H1 (cell line): ENCODE measurements at regions not wholly inside any gene's neighbourhood (a gene's known extent, or its start where the extent isn't known, plus 50 kb on each side); places are given as distances from the start of the nearest gene placed in this dataset.

ENCODE experiments used
- CTCF ChIA-PET: fragments of 300-600 bp; sonication (Branson Sonifier 250); formaldehyde crosslinking; loops from one replicate; lab custom pipeline; 2021; ENCODE audit not compliant: partially characterized antibody; lab: Charles Lee
- POLR2A ChIA-PET: fragments of 300-600 bp; sonication (Branson Sonifier 250); formaldehyde crosslinking; loops from one replicate; lab custom pipeline; 2021; ENCODE audit warnings: inconsistent platforms; ENCODE audit not compliant: partially characterized antibody; lab: Charles Lee
- DNase-seq, 2 experiments: peaks; one replicate each; pipeline versions ENCODE4 v3.0.0 to v3.0.0-alpha.2; 2010 to 2022; ENCODE audit warnings: low spot score in 2 of 2, low read depth in 1 of 2, mixed read lengths in 1 of 2
- FAIRE-seq: peaks from 2 replicates; lab custom pipeline; 2011; peaks lifted over from hg19 to GRCh38; lab: Jason Lieb, UNC
- H2AFZ ChIP-seq: 2 replicates; pipeline ENCODE4 v1.8.1; 2012; ENCODE audit warnings: low read length, inconsistent platforms
- H2AK5ac ChIP-seq: 2 replicates; pipeline ENCODE4 v1.6.1; 2013; ENCODE audit warnings: low read depth, low read length
- H2BK120ac ChIP-seq: replicated peaks from 2 replicates; pipeline ENCODE3; 2013; ENCODE audit warnings: low read depth, low read length, inconsistent platforms
- H2BK12ac ChIP-seq: 2 replicates; pipeline ENCODE4 v1.6.1; 2013; ENCODE audit warnings: low read depth, low read length
- H2BK15ac ChIP-seq: 2 replicates; pipeline ENCODE4 v1.6.1; 2013; ENCODE audit warnings: low read length
- H2BK20ac ChIP-seq: 2 replicates; pipeline ENCODE4 v1.6.1; 2013; ENCODE audit warnings: low read length
- H2BK5ac ChIP-seq: 2 replicates; pipeline ENCODE4 v1.6.1; 2013; ENCODE audit warnings: low read depth, low read length
- H3K14ac ChIP-seq: 2 replicates; pipeline ENCODE4 v1.6.1; 2013; ENCODE audit warnings: inconsistent platforms; ENCODE audit not compliant: insufficient read length
- H3K18ac ChIP-seq: 2 replicates; pipeline ENCODE4 v1.6.1; 2013; ENCODE audit warnings: low read length; ENCODE audit errors: extremely low read depth
- H3K23ac ChIP-seq: 2 replicates; pipeline ENCODE4 v1.6.1; 2013; ENCODE audit warnings: inconsistent platforms; ENCODE audit not compliant: insufficient read length
- H3K23me2 ChIP-seq: 2 replicates; pipeline ENCODE4 v1.6.1; 2013; ENCODE audit warnings: low read depth, low read length
- H3K27ac ChIP-seq: 2 replicates; pipeline ENCODE4 v1.6.1; 2011; ENCODE audit warnings: low read depth, low read length, inconsistent platforms
- H3K27me3 ChIP-seq, 4 experiments: replicated peaks in 1 of 4; 1 replicate in 1 of 4; 2 replicates in 3 of 4; pipeline versions ENCODE4 v1.6.1 to v1.8.1; 2011 to 2013; ENCODE audit warnings: low read length in 3 of 4, mild to moderate bottlenecking in 3 of 4, inconsistent platforms in 2 of 4, mixed read lengths in 2 of 4, moderate library complexity in 1 of 4; ENCODE audit not compliant: control insufficient read depth in 3 of 4, insufficient read depth in 3 of 4; ENCODE audit errors: extremely low read depth in 1 of 4
- H3K36me3 ChIP-seq, 4 experiments: 2 replicates each; pipeline versions ENCODE4 v1.6.1 to v1.8.1; 2011 to 2013; ENCODE audit warnings: mild to moderate bottlenecking in 4 of 4, low read length in 3 of 4, moderate library complexity in 2 of 4, control low read depth in 1 of 4, inconsistent platforms in 1 of 4; ENCODE audit not compliant: insufficient read depth in 4 of 4, control insufficient read depth in 2 of 4
- H3K4ac ChIP-seq: replicated peaks from 2 replicates; pipeline ENCODE3; 2013; ENCODE audit warnings: low read length, low read depth, mixed read lengths, inconsistent platforms; ENCODE audit not compliant: insufficient read length
- H3K4me1 ChIP-seq, 4 experiments: replicated peaks in 1 of 4; 1 replicate in 1 of 4; 2 replicates in 3 of 4; pipeline versions ENCODE4 v1.6.1 to v1.8.1; 2011 to 2013; ENCODE audit warnings: low read length in 3 of 4, inconsistent platforms in 2 of 4, mixed read lengths in 1 of 4; ENCODE audit not compliant: insufficient read depth in 4 of 4, control insufficient read depth in 3 of 4
- H3K4me2 ChIP-seq, 2 experiments: 2 replicates each; pipeline versions ENCODE4 v1.6.1 to v1.8.1; 2011 to 2013; ENCODE audit warnings: low read depth in 2 of 2, low read length in 2 of 2, control low read depth in 1 of 2, inconsistent platforms in 1 of 2, mild to moderate bottlenecking in 1 of 2; ENCODE audit not compliant: insufficient read depth in 1 of 2
- H3K4me3 ChIP-seq, 4 experiments: fragments of 200-600, 300-600 bp in 1 of 4; sonication (generic), shearing (Covaris generic), sonication (Bioruptor Twin) in 1 of 4; 2 replicates each; pipeline versions ENCODE4 v1.5.1 to v1.8.1; 2011 to 2016; ENCODE audit warnings: low read length in 4 of 4, low read depth in 3 of 4, control low read depth in 2 of 4, inconsistent platforms in 2 of 4, mild to moderate bottlenecking in 2 of 4, mixed read lengths in 1 of 4, moderate library complexity in 1 of 4; ENCODE audit not compliant: insufficient read depth in 2 of 4; ENCODE audit errors: extremely low read depth in 1 of 4
- H3K56ac ChIP-seq: replicated peaks from 2 replicates; pipeline ENCODE3; 2013; ENCODE audit warnings: low read depth, mild to moderate bottlenecking, mixed read lengths, low read length, inconsistent platforms; ENCODE audit not compliant: insufficient read length
- H3K79me1 ChIP-seq: 2 replicates; pipeline ENCODE4 v1.6.1; 2013; ENCODE audit warnings: low read depth, low read length, control low read depth
- H3K79me2 ChIP-seq, 2 experiments: 2 replicates each; pipeline versions ENCODE4 v1.6.1 to v1.8.1; 2012 to 2013; ENCODE audit warnings: low read length in 2 of 2, mild to moderate bottlenecking in 2 of 2, inconsistent platforms in 1 of 2; ENCODE audit not compliant: insufficient read depth in 2 of 2, control insufficient read depth in 1 of 2
- H3K9ac ChIP-seq, 4 experiments: replicated peaks in 1 of 4; 1 replicate in 1 of 4; 2 replicates in 3 of 4; pipeline versions ENCODE4 v1.6.1 to v1.8.1; 2011 to 2013; ENCODE audit warnings: low read depth in 3 of 4, low read length in 3 of 4, control low read depth in 2 of 4, mild to moderate bottlenecking in 2 of 4, moderate library complexity in 2 of 4, inconsistent platforms in 1 of 4; ENCODE audit errors: extremely low read depth in 1 of 4
- H3K9me3 ChIP-seq, 2 experiments: 2 replicates each; pipeline versions ENCODE4 v1.6.1 to v1.8.1; 2012 to 2013; ENCODE audit warnings: mild to moderate bottlenecking in 2 of 2, moderate library complexity in 2 of 2, control low read depth in 1 of 2, inconsistent platforms in 1 of 2, low read depth in 1 of 2, low read length in 1 of 2, mixed read lengths in 1 of 2; ENCODE audit not compliant: insufficient read depth in 2 of 2
- H4K20me1 ChIP-seq, 2 experiments: replicated peaks in 1 of 2; 2 replicates each; pipeline versions ENCODE3 to v1.8.1; 2011 to 2013; ENCODE audit warnings: inconsistent platforms in 2 of 2, low read length in 2 of 2, mild to moderate bottlenecking in 1 of 2; ENCODE audit not compliant: insufficient read depth in 2 of 2, control insufficient read depth in 1 of 2
- H4K5ac ChIP-seq: 2 replicates; pipeline ENCODE4 v1.6.1; 2013; ENCODE audit warnings: low read length, low read depth, mixed read lengths, inconsistent platforms; ENCODE audit not compliant: insufficient read length
- H4K8ac ChIP-seq: 2 replicates; pipeline ENCODE4 v1.8.0; 2013; ENCODE audit warnings: mild to moderate bottlenecking, moderate library complexity, low read length, inconsistent platforms; ENCODE audit not compliant: insufficient read depth; ENCODE audit errors: extremely low read depth
- H4K91ac ChIP-seq: replicated peaks from 2 replicates; pipeline ENCODE3; 2013; ENCODE audit warnings: low read length, mixed read lengths, inconsistent platforms; ENCODE audit not compliant: insufficient read length
- CBX5 ChIP-seq: fragments of 300-800, 300-1000 bp; sonication (generic); IDR thresholded peaks from 2 replicates; pipeline ENCODE4 v1.7.1; 2016; ENCODE audit warnings: antibody characterized with exemption, low read length, low read depth
- CEBPB ChIP-seq: IDR thresholded peaks from 2 replicates; pipeline ENCODE4 v1.6.1; 2012; ENCODE audit warnings: low read depth, low read length
- FOSL1 ChIP-seq: IDR thresholded peaks from 2 replicates; pipeline ENCODE4 v1.6.1; 2011; ENCODE audit warnings: mild to moderate bottlenecking, low read depth, low read length, moderate library complexity; ENCODE audit not compliant: insufficient read depth
- GTF2F1 ChIP-seq: IDR thresholded peaks from 2 replicates; pipeline ENCODE4 v1.6.1; 2012; ENCODE audit warnings: low read depth, low read length, improper control_type of control experiment, borderline replicate concordance
- NANOG ChIP-seq: IDR thresholded peaks from 2 replicates; pipeline ENCODE4 v1.6.1; 2011; ENCODE audit warnings: low read length, low read depth, mild to moderate bottlenecking, inconsistent platforms; ENCODE audit not compliant: insufficient read depth, poor library complexity, severe bottlenecking
- RBBP5 ChIP-seq: IDR thresholded peaks from 2 replicates; pipeline ENCODE4 v1.7.1; 2012; ENCODE audit warnings: low read depth, mild to moderate bottlenecking, inconsistent platforms, low read length, moderate library complexity, borderline replicate concordance
- RNF2 ChIP-seq: fragments of 200-900, 300-1000 bp; sonication (generic); IDR thresholded peaks from 2 replicates; pipeline ENCODE4 v1.7.1; 2016; ENCODE audit warnings: borderline replicate concordance, low read depth, mild to moderate bottlenecking, antibody characterized with exemption, low read length; ENCODE audit not compliant: poor library complexity, severe bottlenecking; ENCODE audit errors: missing control alignments
- SP1 ChIP-seq: IDR thresholded peaks from 2 replicates; pipeline ENCODE4 v1.6.1; 2011; ENCODE audit warnings: low read depth, low read length
- SP4 ChIP-seq: IDR thresholded peaks from 2 replicates; pipeline ENCODE4 v1.6.1; 2012; ENCODE audit warnings: low read length, inconsistent platforms
- TAF7 ChIP-seq: optimal IDR thresholded peaks from 2 replicates; pipeline ENCODE3; 2011; ENCODE audit warnings: low read depth, mild to moderate bottlenecking, inconsistent platforms, low read length, moderate library complexity, borderline replicate concordance
- TEAD4 ChIP-seq: IDR thresholded peaks from 2 replicates; pipeline ENCODE4 v1.6.1; 2012; ENCODE audit warnings: low read depth, low read length, inconsistent platforms, mixed read lengths
- WGBS, 2 experiments: shearing (Covaris generic) in 1 of 2; methylation state at CpG; one replicate each; pipeline versions ENCODE4 v1.1.6 to v1.1.7; 2013 to 2015; ENCODE audit warnings: low lambda C conversion rate in 2 of 2, mixed read lengths in 2 of 2, inconsistent platforms in 1 of 2, low coverage in 1 of 2, missing lambda C conversion rate in 1 of 2; ENCODE audit not compliant: insufficient replicate concordance in 2 of 2, insufficient coverage in 1 of 2, insufficient read length in 1 of 2; ENCODE audit errors: extremely low coverage in 1 of 2, missing lambda C conversion rate in 1 of 2; 5-methylcytosine and 5-hydroxymethylcytosine counted together
- TF ChIP-seq, protein P1 (sequence below): IDR thresholded peaks from 2 replicates; pipeline ENCODE4 v1.6.1; 2012; ENCODE audit warnings: low read length, inconsistent platforms
- TF ChIP-seq, protein P2 (sequence below): IDR thresholded peaks from 2 replicates; pipeline ENCODE4 v1.6.1; 2012; ENCODE audit warnings: inconsistent platforms

DNA sequence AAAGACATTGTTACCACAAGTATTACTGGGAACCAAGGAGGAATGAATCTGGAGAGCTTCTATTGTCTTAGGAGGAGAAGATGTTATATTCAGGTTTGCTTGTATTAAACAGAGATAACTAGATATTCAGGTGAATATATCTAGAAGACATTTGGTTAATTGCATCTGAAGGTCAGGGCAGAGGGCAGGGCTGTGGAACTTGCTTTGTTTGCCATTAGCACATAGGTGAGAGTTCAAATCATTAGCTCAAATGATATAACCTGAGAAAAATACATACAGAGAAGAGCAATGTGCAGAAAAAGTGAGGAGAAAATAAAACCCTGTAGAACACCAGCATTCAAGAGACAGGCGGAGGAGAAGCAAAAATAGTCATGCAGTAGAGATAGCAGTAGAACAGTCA lies 116.8 kb downstream of the DNAJB9 start:
- H3K56ac ChIP-seq = no peak overlapping the region
- POLR2A ChIA-PET = no interaction called here
- H4K8ac ChIP-seq = no peak overlapping the region
- H4K20me1 ChIP-seq = no peaks in the 10 kb centered on the region
- no peak overlapping the region for H2AK5ac ChIP-seq
- no peak overlapping the region for H3K14ac ChIP-seq
- FAIRE-seq = no peak
- no peak overlapping the region for H2BK12ac ChIP-seq
- WGBS, 2 experiments = 80% methylated on average over 1 of the region's 1 CpG; no CpG with 5 or more reads in 1 of the 2 experiments
- H2BK20ac ChIP-seq = no peak overlapping the region
- no peak overlapping the region for H2BK5ac ChIP-seq
- no peaks in the 10 kb centered on the region for H3K23me2 ChIP-seq
- CTCF ChIA-PET = interaction anchor here (1.9 kb wide), 1 partner anchor 25 kb away, joined by 6 read pairs; no protein-coding TSS in a partner anchor
- TF ChIP-seq TEAD4 (no peak), RBBP5 (no peak), CBX5 (no peak), RNF2 (no peak), CEBPB (no peak), TAF7 (no peak), SP1 (no peak), NANOG (no peak), SP4 (no peak), GTF2F1 (no peak), FOSL1 (no peak)
- TF ChIP-seq, protein P1, sequence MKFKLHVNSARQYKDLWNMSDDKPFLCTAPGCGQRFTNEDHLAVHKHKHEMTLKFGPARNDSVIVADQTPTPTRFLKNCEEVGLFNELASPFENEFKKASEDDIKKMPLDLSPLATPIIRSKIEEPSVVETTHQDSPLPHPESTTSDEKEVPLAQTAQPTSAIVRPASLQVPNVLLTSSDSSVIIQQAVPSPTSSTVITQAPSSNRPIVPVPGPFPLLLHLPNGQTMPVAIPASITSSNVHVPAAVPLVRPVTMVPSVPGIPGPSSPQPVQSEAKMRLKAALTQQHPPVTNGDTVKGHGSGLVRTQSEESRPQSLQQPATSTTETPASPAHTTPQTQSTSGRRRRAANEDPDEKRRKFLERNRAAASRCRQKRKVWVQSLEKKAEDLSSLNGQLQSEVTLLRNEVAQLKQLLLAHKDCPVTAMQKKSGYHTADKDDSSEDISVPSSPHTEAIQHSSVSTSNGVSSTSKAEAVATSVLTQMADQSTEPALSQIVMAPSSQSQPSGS = no peak
- TF ChIP-seq, protein P2, sequence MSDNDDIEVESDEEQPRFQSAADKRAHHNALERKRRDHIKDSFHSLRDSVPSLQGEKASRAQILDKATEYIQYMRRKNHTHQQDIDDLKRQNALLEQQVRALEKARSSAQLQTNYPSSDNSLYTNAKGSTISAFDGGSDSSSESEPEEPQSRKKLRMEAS = no peak
- no peak overlapping the region for H2BK15ac ChIP-seq
- no peaks in the 10 kb centered on the region for H3K79me2 ChIP-seq
- H3K4me1 ChIP-seq = no peaks in the 10 kb centered on the region
- H3K4ac ChIP-seq = no peak overlapping the region
- H4K91ac ChIP-seq = no peak overlapping the region
- no peak overlapping the region for H3K4me3 ChIP-seq
- H2BK120ac ChIP-seq = no peak overlapping the region
- no peak overlapping the region for H3K18ac ChIP-seq
- H2AFZ ChIP-seq = no peak overlapping the region
- no peak overlapping the region for H3K27ac ChIP-seq
- H3K9ac ChIP-seq = no peak overlapping the region
- H4K5ac ChIP-seq = no peak overlapping the region
- H3K36me3 ChIP-seq = no peaks in the 10 kb centered on the region
- no peak overlapping the region for H3K23ac ChIP-seq
- H3K27me3 ChIP-seq = no peaks in the 10 kb centered on the region
- no peaks in the 10 kb centered on the region for H3K9me3 ChIP-seq
- no peak for DNase-seq
- H3K79me1 ChIP-seq = no peaks in the 10 kb centered on the region
- no peak overlapping the region for H3K4me2 ChIP-seq
